HepG2 (cell line): ENCODE measurements at regions not wholly inside any gene's neighbourhood (a gene's known extent, or its start where the extent isn't known, plus 50 kb on each side); places are given as distances from the start of the nearest gene placed in this dataset.

Source experiments
- ATAC-seq: fragments of 200-7000 bp; cut with Tn5 transposase; 3 replicates; pipeline ENCODE4 v1.9.1; 2020; ENCODE audit warnings: mild to moderate bottlenecking, moderate library complexity
- BruUV-seq: library from RNA; stranded (reverse); fragments of 400-500 nt; replicated peaks from 2 replicates; lab custom pipeline; 2021; lab: Mats Ljungman, UMichigan
- CTCF ChIA-PET: fragments of 300-600 bp; formaldehyde crosslinking; extraction: SDS; loops from one replicate; lab custom pipeline; 2021; ENCODE audit warnings: low total read pairs, inconsistent platforms, low intra/inter-chr PET ratio; lab: Yijun Ruan, JAX
- POLR2A ChIA-PET: fragments of 350-600 bp; sonication (Branson Sonifier 250); formaldehyde crosslinking; loops from one replicate; lab custom pipeline; 2020; ENCODE audit warnings: antibody characterized with exemption, inconsistent platforms; lab: Yijun Ruan, JAX
- DNase-seq: peaks from one replicate; pipeline ENCODE4 v3.0.0-alpha.2; 2015; ENCODE audit warnings: low spot score
- FAIRE-seq: peaks from 3 replicates; lab custom pipeline; 2011; peaks lifted over from hg19 to GRCh38; lab: Jason Lieb, UNC
- H2AFZ ChIP-seq: one replicate; pipeline ENCODE4 v1.6.1; 2011; ENCODE audit warnings: low read length, inconsistent platforms
- H3K27ac ChIP-seq: fragments of 300-600 bp; 3 replicates; pipeline ENCODE4 v1.8.0; 2011; ENCODE audit warnings: mixed run types, mild to moderate bottlenecking, mixed read lengths, low read length, inconsistent platforms; ENCODE audit not compliant: insufficient read depth; ENCODE audit errors: extremely low read length
- H3K27me3 ChIP-seq, 2 experiments: fragments of 200-600 bp in 1 of 2; 2 replicates in 1 of 2; 3 replicates in 1 of 2; pipeline versions ENCODE4 v1.6.0 to v1.8.0; 2011; ENCODE audit warnings: low read length in 2 of 2, mild to moderate bottlenecking in 2 of 2, moderate library complexity in 2 of 2, inconsistent platforms in 1 of 2; ENCODE audit not compliant: insufficient read depth in 2 of 2, control insufficient read depth in 1 of 2
- H3K36me3 ChIP-seq, 2 experiments: fragments of 200-600 bp in 1 of 2; replicated peaks in 1 of 2; 2 replicates in 1 of 2; 3 replicates in 1 of 2; pipeline versions ENCODE4 v1.5.1 to v1.8.0; 2011; ENCODE audit warnings: low read length in 2 of 2, inconsistent platforms in 1 of 2; ENCODE audit not compliant: insufficient read depth in 2 of 2, control insufficient read depth in 1 of 2
- H3K4me1 ChIP-seq: 2 replicates; pipeline ENCODE4 v1.5.1; 2012; ENCODE audit warnings: low read length, inconsistent platforms; ENCODE audit not compliant: insufficient read depth
- H3K4me2 ChIP-seq: 2 replicates; pipeline ENCODE4 v1.6.0; 2011; ENCODE audit warnings: low read depth, low read length, inconsistent platforms
- H3K4me3 ChIP-seq, 3 experiments: fragments of 200-600 bp in 1 of 3; sonication (generic), shearing (Covaris generic) in 1 of 3; replicated peaks in 1 of 3; 2 replicates each; pipeline ENCODE4 v1.5.1; 2011 to 2016; ENCODE audit warnings: low read length in 3 of 3, inconsistent platforms in 2 of 3, low read depth in 2 of 3, mild to moderate bottlenecking in 2 of 3, control low read depth in 1 of 3, mixed read lengths in 1 of 3; ENCODE audit not compliant: insufficient read depth in 1 of 3
- H3K79me2 ChIP-seq: one replicate; pipeline ENCODE4 v1.6.1; 2011; ENCODE audit warnings: low read length, inconsistent platforms; ENCODE audit not compliant: insufficient read depth
- H3K9ac ChIP-seq: 2 replicates; pipeline ENCODE4 v1.6.0; 2011; ENCODE audit warnings: mild to moderate bottlenecking, low read depth, low read length, inconsistent platforms; ENCODE audit not compliant: insufficient read depth
- H3K9me3 ChIP-seq: 2 replicates; pipeline ENCODE4 v1.5.1; 2012; ENCODE audit warnings: mild to moderate bottlenecking, low read length
- H4K20me1 ChIP-seq: 2 replicates; pipeline ENCODE4 v1.6.0; 2011; ENCODE audit warnings: inconsistent platforms, mild to moderate bottlenecking, low read length, moderate library complexity; ENCODE audit not compliant: insufficient read depth
- DR1 ChIP-seq: sonication (generic); formaldehyde crosslinking; IDR thresholded peaks from 2 replicates; pipeline ENCODE4 v1.8.0; 2021; ENCODE audit warnings: mild to moderate bottlenecking, missing genetic modification reagents, inconsistent platforms
- MAF1 ChIP-seq: sonication (generic); formaldehyde crosslinking; IDR thresholded peaks from 2 replicates; pipeline ENCODE4 v1.5.0; 2020; ENCODE audit warnings: missing genetic modification reagents, borderline replicate concordance
- MAFG ChIP-seq: sonication (generic); formaldehyde crosslinking; IDR thresholded peaks from 2 replicates; pipeline ENCODE4 v1.5.1; 2020; ENCODE audit warnings: mild to moderate bottlenecking, missing genetic modification reagents
- NFIC ChIP-seq: IDR thresholded peaks from 2 replicates; pipeline ENCODE4 v1.6.1; 2012; ENCODE audit warnings: mild to moderate bottlenecking, low read length, inconsistent platforms
- RFXAP ChIP-seq: sonication (generic); formaldehyde crosslinking; IDR thresholded peaks from 2 replicates; pipeline ENCODE4 v1.4.0; 2020; ENCODE audit warnings: missing genetic modification reagents, borderline replicate concordance
- RXRA ChIP-seq: sonication (generic); formaldehyde crosslinking; IDR thresholded peaks from 2 replicates; pipeline ENCODE4 v1.5.1; 2020; ENCODE audit warnings: missing genetic modification reagents
- ZFP62 ChIP-seq: sonication (generic); formaldehyde crosslinking; IDR thresholded peaks from 2 replicates; pipeline ENCODE4 v1.4.0; 2020; ENCODE audit warnings: missing genetic modification reagents
- ZNF143 ChIP-seq: sonication (generic); formaldehyde crosslinking; IDR thresholded peaks from 2 replicates; pipeline ENCODE4 v1.4.0; 2020; ENCODE audit warnings: missing genetic modification reagents
- ZNF382 ChIP-seq: sonication (generic); formaldehyde crosslinking; IDR thresholded peaks from 2 replicates; pipeline ENCODE4 v1.5.0; 2020; ENCODE audit warnings: missing genetic modification reagents, mild to moderate bottlenecking, borderline replicate concordance
- ZNF564 ChIP-seq: sonication (generic); formaldehyde crosslinking; IDR thresholded peaks from 2 replicates; pipeline ENCODE4 v1.8.1; 2023; ENCODE audit warnings: mild to moderate bottlenecking, missing genetic modification reagents
- ZNF788 ChIP-seq: sonication (generic); formaldehyde crosslinking; IDR thresholded peaks from 2 replicates; pipeline ENCODE4 v1.5.0; 2020; ENCODE audit warnings: mild to moderate bottlenecking, missing genetic modification reagents, borderline replicate concordance
- WGBS: methylation state at CpG from one replicate; pipeline ENCODE4 v1.1.6; 2017; ENCODE audit warnings: low lambda C conversion rate; 5-methylcytosine and 5-hydroxymethylcytosine counted together
- in situ Hi-C: cut with HindIII; loops from 2 replicates; pipeline ENCODE4 v1.10.0; 2017; ENCODE audit warnings: low pct_unique_long_range_greater_than_20kb; ENCODE audit not compliant: extremely low pct_ligation_motif_present
- intact Hi-C: fragments of 100-400 bp; cut with micrococcal nuclease; formaldehyde crosslinking; loops from one replicate; pipeline ENCODE4 v1.10.0; 2022; ENCODE audit not compliant: unreplicated experiment
- TF ChIP-seq, protein P1 (sequence below): sonication (generic); formaldehyde crosslinking; IDR thresholded peaks from one replicate; pipeline ENCODE4 v1.5.1; 2020; ENCODE audit warnings: mild to moderate bottlenecking, missing genetic modification reagents; ENCODE audit errors: not compliant biosample characterization
- TF ChIP-seq, protein P2 (sequence below): sonication (generic); formaldehyde crosslinking; conservative IDR thresholded peaks from 2 replicates; pipeline ENCODE4 v1.4.0; 2020; ENCODE audit warnings: missing genetic modification reagents

DNA sequence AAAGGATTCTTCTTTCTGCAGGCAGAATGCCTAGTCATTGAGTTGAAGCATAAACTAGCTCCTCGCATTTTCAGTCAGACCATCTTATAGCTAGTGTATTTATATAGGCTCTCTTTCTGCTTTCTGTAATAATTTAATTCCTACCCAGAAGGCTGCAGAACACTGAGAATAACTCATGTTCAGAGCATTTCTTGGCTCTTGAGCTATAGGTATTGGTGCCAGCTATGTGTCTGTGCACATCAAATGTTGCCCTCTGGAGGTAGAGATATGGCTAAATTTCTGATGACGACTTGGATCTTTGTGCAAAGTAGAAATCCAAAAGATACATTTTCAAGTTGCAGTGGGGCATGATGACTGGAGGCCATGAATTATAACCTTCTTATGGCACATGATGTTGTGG is 336.2 kb upstream of the TPM1 start:
- no peak overlapping the region for H3K27ac ChIP-seq
- peaks cover 0 to 6% of the 10 kb centered on the region in 2 experiments; a peak in 1 of 5 replicates for H3K36me3 ChIP-seq
- ATAC-seq, result no peak
- no peaks in the 10 kb centered on the region for H4K20me1 ChIP-seq
- BruUV-seq, result no TSS peak
- no peaks in the 10 kb centered on the region for H3K79me2 ChIP-seq
- no peak for DNase-seq
- ChIA-PET CTCF (no interaction called here), POLR2A (no interaction called here)
- H3K4me2 ChIP-seq, result no peak overlapping the region
- H3K4me3 ChIP-seq, result no peak overlapping the region
- no peak overlapping the region for H3K9ac ChIP-seq
- no peaks in the 10 kb centered on the region for H3K4me1 ChIP-seq
- in situ Hi-C loops, result no loop called here
- TF ChIP-seq, protein P1, sequence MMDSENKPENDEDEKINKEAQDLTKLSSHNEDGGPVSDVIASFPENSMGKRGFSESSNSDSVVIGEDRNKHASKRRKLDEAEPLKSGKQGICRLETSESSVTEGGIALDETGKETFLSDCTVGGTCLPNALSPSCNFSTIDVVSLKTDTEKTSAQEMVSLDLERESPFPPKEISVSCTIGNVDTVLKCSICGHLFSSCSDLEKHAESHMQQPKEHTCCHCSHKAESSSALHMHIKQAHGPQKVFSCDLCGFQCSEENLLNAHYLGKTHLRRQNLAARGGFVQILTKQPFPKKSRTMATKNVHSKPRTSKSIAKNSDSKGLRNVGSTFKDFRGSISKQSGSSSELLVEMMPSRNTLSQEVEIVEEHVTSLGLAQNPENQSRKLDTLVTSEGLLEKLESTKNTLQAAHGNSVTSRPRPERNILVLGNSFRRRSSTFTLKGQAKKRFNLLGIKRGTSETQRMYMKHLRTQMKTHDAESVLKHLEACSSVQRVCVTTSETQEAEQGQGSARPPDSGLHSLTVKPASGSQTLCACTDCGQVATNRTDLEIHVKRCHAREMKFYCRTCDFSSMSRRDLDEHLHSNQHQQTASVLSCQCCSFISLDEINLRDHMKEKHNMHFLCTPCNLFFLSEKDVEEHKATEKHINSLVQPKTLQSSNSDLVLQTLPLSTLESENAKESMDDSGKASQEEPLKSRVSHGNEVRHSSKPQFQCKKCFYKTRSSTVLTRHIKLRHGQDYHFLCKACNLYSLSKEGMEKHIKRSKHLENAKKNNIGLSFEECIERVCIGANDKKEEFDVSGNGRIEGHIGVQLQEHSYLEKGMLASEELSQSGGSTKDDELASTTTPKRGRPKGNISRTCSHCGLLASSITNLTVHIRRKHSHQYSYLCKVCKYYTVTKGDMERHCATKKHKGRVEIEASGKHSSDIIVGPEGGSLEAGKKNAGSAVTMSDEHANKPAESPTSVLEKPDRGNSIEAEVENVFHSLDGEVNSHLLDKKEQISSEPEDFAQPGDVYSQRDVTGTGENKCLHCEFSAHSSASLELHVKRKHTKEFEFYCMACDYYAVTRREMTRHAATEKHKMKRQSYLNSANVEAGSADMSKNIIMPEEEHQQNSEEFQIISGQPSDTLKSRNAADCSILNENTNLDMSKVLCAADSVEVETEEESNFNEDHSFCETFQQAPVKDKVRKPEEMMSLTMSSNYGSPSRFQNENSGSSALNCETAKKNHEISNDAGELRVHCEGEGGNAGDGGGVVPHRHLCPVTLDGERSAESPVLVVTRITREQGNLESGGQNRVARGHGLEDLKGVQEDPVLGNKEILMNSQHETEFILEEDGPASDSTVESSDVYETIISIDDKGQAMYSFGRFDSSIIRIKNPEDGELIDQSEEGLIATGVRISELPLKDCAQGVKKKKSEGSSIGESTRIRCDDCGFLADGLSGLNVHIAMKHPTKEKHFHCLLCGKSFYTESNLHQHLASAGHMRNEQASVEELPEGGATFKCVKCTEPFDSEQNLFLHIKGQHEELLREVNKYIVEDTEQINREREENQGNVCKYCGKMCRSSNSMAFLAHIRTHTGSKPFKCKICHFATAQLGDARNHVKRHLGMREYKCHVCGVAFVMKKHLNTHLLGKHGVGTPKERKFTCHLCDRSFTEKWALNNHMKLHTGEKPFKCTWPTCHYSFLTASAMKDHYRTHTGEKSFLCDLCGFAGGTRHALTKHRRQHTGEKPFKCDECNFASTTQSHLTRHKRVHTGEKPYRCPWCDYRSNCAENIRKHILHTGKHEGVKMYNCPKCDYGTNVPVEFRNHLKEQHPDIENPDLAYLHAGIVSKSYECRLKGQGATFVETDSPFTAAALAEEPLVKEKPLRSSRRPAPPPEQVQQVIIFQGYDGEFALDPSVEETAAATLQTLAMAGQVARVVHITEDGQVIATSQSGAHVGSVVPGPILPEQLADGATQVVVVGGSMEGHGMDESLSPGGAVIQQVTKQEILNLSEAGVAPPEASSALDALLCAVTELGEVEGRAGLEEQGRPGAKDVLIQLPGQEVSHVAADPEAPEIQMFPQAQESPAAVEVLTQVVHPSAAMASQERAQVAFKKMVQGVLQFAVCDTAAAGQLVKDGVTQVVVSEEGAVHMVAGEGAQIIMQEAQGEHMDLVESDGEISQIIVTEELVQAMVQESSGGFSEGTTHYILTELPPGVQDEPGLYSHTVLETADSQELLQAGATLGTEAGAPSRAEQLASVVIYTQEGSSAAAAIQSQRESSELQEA (CRISPR knock-in tag), result no peak
- TF ChIP-seq MAFG (CRISPR knock-in tag) (no peak), ZNF788 (no peak), RXRA (CRISPR knock-in tag) (no peak), NFIC (no peak), ZNF143 (CRISPR knock-in tag) (no peak), DR1 (CRISPR knock-in tag) (no peak), MAF1 (CRISPR knock-in tag) (no peak), RFXAP (CRISPR knock-in tag) (no peak), ZFP62 (no peak), ZNF382 (CRISPR knock-in tag) (no peak), ZNF564 (CRISPR knock-in tag) (no peak)
- TF ChIP-seq, protein P2, sequence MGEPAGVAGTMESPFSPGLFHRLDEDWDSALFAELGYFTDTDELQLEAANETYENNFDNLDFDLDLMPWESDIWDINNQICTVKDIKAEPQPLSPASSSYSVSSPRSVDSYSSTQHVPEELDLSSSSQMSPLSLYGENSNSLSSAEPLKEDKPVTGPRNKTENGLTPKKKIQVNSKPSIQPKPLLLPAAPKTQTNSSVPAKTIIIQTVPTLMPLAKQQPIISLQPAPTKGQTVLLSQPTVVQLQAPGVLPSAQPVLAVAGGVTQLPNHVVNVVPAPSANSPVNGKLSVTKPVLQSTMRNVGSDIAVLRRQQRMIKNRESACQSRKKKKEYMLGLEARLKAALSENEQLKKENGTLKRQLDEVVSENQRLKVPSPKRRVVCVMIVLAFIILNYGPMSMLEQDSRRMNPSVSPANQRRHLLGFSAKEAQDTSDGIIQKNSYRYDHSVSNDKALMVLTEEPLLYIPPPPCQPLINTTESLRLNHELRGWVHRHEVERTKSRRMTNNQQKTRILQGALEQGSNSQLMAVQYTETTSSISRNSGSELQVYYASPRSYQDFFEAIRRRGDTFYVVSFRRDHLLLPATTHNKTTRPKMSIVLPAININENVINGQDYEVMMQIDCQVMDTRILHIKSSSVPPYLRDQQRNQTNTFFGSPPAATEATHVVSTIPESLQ, result no peak
- FAIRE-seq, result no peak
- H2AFZ ChIP-seq, result no peak overlapping the region
- no peaks in the 10 kb centered on the region for H3K27me3 ChIP-seq
- no peaks in the 10 kb centered on the region for H3K9me3 ChIP-seq
- intact Hi-C loops, result no loop called here
- 93% methylated on average over 2 of the region's 2 CpGs for WGBS
